Activated CD8-positive, alpha-beta T cell treated with anti-CD3 and anti-CD28 coated beads for 36 hours (primary cell): ENCODE measurements at regions not wholly inside any gene's neighbourhood (a gene's known extent, or its start where the extent isn't known, plus 50 kb on each side); places are given as distances from the start of the nearest gene placed in this dataset.

ENCODE experiments used
- ATAC-seq: fragments of 200-7000 bp; cut with Tn5 transposase; one replicate; pipeline ENCODE4 v1.10.0; 2021; ENCODE audit warnings: mild to moderate bottlenecking, moderate library complexity
- CTCF ChIA-PET: fragments of 350-600 bp; sonication (Branson Sonifier 250); formaldehyde crosslinking; loops from one replicate; lab custom pipeline; 2021; ENCODE audit warnings: antibody characterized with exemption; lab: Charles Lee
- POLR2A ChIA-PET: fragments of 350-600 bp; sonication (Branson Sonifier 250); formaldehyde crosslinking; loops from one replicate; lab custom pipeline; 2021; ENCODE audit warnings: antibody characterized with exemption; lab: Charles Lee
- DNase-seq: peaks from one replicate; pipeline ENCODE4 v3.0.0-alpha.2; 2020
- H3K27ac Mint-ChIP-seq: one replicate; pipeline ENCODE4 v1.8.0; 2021; ENCODE audit warnings: mild to moderate bottlenecking, mixed read lengths
- H3K27me3 Mint-ChIP-seq: one replicate; pipeline ENCODE4 v1.8.0; 2021; ENCODE audit warnings: mixed read lengths
- H3K36me3 Mint-ChIP-seq: one replicate; pipeline ENCODE4 v1.8.0; 2021; ENCODE audit warnings: low read depth, mixed read lengths
- H3K4me1 Mint-ChIP-seq: one replicate; pipeline ENCODE4 v1.8.0; 2021; ENCODE audit warnings: low read depth, mixed read lengths
- H3K4me3 Mint-ChIP-seq: one replicate; pipeline ENCODE4 v1.8.0; 2021; ENCODE audit warnings: mild to moderate bottlenecking, moderate library complexity, mixed read lengths
- H3K9me3 Mint-ChIP-seq: one replicate; pipeline ENCODE4 v1.8.0; 2021; ENCODE audit warnings: mixed read lengths
- CTCF ChIP-seq: fragments of 200-600 bp; IDR thresholded peaks from one replicate; pipeline ENCODE4 v1.8.0; 2022; ENCODE audit warnings: antibody characterized with exemption, mild to moderate bottlenecking
- intact Hi-C: fragments of 100-400 bp; cut with micrococcal nuclease; formaldehyde crosslinking; loops from one replicate; pipeline ENCODE4 v1.10.0; 2022

- ATAC-seq, result no peak
- Mint-ChIP-seq H3K4me1 (no peaks in the 10 kb centered on the region), H3K27ac (no peak overlapping the region), H3K36me3 (no peaks in the 10 kb centered on the region), H3K9me3 (no peaks in the 10 kb centered on the region), H3K4me3 (no peak overlapping the region), H3K27me3 (peaks cover 14% of the 10 kb centered on the region)
- DNase-seq, result peak; percentile 18
- peak; percentile 77 for TF ChIP-seq CTCF
- CTCF ChIA-PET, result interaction anchor here (1.0 to 4.1 kb wide), 8 partner anchors 12 to 1293 kb away, joined by 3 to 35 read pairs (median 5); no protein-coding TSS in a partner anchor
- POLR2A ChIA-PET, result no interaction called here
- intact Hi-C loops, result loop anchor here (2.0 kb wide), 1 partner anchor 127 kb away; no protein-coding TSS in a partner anchor
These were observed 139.7 kb downstream of the HRH4 start for GRCh38 chr18:24600076-24600654.

GRCh38 chr18:24601585-24601984 is 141.1 kb downstream of the HRH4 start:
- no peaks in the 10 kb centered on the region for H3K9me3 Mint-ChIP-seq
- H3K36me3 Mint-ChIP-seq, result no peaks in the 10 kb centered on the region
- POLR2A ChIA-PET, result no interaction called here
- H3K27me3 Mint-ChIP-seq, result peaks cover 14% of the 10 kb centered on the region
- no peak for TF ChIP-seq CTCF
- ATAC-seq, result no peak
- CTCF ChIA-PET, result interaction anchor here (3.9 to 4.1 kb wide), 2 partner anchors 71 to 125 kb away, joined by 12 to 35 read pairs; no protein-coding TSS in a partner anchor
- no peak overlapping the region for H3K4me3 Mint-ChIP-seq
- intact Hi-C loops, result loop anchor here (2.0 kb wide), 1 partner anchor 125 kb away; no protein-coding TSS in a partner anchor
- no peak for DNase-seq
- H3K27ac Mint-ChIP-seq, result no peak overlapping the region
- no peaks in the 10 kb centered on the region for H3K4me1 Mint-ChIP-seq

GRCh38 chr18:24602201-24602600 is 141.8 kb downstream of the HRH4 start:
- no peaks in the 10 kb centered on the region for H3K4me1 Mint-ChIP-seq
- H3K27me3 Mint-ChIP-seq, result peaks cover 14% of the 10 kb centered on the region
- POLR2A ChIA-PET, result interaction anchor here (0.6 kb wide), 1 partner anchor 113 kb away, joined by 3 read pairs; no protein-coding TSS in a partner anchor
- CTCF ChIA-PET, result interaction anchor here (3.9 to 4.1 kb wide), 2 partner anchors 70 to 124 kb away, joined by 12 to 35 read pairs; no protein-coding TSS in a partner anchor
- intact Hi-C loops, result no loop called here
- DNase-seq, result no peak
- TF ChIP-seq CTCF, result no peak
- no peaks in the 10 kb centered on the region for H3K36me3 Mint-ChIP-seq
- no peak for ATAC-seq
- H3K4me3 Mint-ChIP-seq, result no peak overlapping the region
- H3K9me3 Mint-ChIP-seq, result no peaks in the 10 kb centered on the region
- no peak overlapping the region for H3K27ac Mint-ChIP-seq

GRCh38 chr18:24603151-24603550 is 142.7 kb downstream of the HRH4 start:
- DNase-seq, result no peak
- no peaks in the 10 kb centered on the region for H3K9me3 Mint-ChIP-seq

More at GRCh38 chr18:24603151-24603550, 142.7 kb downstream of the HRH4 start:
- TF ChIP-seq CTCF, result no peak
- H3K4me1 Mint-ChIP-seq, result no peaks in the 10 kb centered on the region
- no peak overlapping the region for H3K4me3 Mint-ChIP-seq
- ATAC-seq, result no peak
- CTCF ChIA-PET, result interaction anchor here (4.1 kb wide), 1 partner anchor 123 kb away, joined by 35 read pairs; no protein-coding TSS in a partner anchor
- H3K27ac Mint-ChIP-seq, result no peak overlapping the region
- POLR2A ChIA-PET, result no interaction called here
- H3K36me3 Mint-ChIP-seq, result no peaks in the 10 kb centered on the region
- intact Hi-C loops, result no loop called here
- H3K27me3 Mint-ChIP-seq, result peaks cover 10% of the 10 kb centered on the region
